GM20000 (cell line): ENCODE measurements at regions not wholly inside any gene's neighbourhood (a gene's known extent, or its start where the extent isn't known, plus 50 kb on each side); places are given as distances from the start of the nearest gene placed in this dataset.

Experiments
- DNase-seq: peaks from one replicate; pipeline ENCODE4 v3.0.0; 2012; ENCODE audit warnings: low spot score
- TF ChIP-seq, protein P1 (sequence below): IDR thresholded peaks from 2 replicates; pipeline ENCODE4 v1.5.1; 2012; ENCODE audit warnings: mild to moderate bottlenecking, control low read depth; ENCODE audit errors: extremely low read depth, missing control alignments

DNA sequence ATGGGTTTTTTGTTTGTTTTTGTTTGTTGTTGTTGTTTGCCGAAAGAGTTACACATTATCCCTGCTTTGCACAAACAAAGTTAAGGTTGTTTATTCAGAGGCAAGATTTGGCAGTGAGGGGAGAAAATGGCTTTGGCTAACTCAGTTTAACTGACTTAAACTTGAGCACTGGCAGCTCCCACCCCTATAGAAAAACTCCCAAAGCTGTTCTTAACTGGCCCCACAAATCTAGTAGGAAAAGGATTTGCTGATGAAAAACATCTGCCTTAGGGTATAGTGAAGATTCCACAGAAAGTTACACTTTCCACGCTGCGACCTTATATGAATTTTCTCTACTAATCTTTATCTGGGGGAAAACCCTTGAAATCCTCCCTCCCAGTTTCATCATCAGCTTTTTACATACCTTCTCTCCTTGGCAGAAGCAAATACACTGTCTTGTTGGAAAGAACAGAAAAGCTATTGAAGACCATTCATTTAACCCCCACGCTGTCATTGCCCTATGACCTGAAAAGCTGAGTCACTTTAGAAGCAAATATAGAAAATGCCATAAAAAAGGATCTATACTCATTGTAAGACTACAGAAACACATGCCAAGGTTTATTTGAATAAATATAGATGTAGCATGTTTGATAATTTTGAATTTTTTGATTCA, 551.7 kb downstream of the NR2F2 start:
- no peak for DNase-seq
- TF ChIP-seq, protein P1, sequence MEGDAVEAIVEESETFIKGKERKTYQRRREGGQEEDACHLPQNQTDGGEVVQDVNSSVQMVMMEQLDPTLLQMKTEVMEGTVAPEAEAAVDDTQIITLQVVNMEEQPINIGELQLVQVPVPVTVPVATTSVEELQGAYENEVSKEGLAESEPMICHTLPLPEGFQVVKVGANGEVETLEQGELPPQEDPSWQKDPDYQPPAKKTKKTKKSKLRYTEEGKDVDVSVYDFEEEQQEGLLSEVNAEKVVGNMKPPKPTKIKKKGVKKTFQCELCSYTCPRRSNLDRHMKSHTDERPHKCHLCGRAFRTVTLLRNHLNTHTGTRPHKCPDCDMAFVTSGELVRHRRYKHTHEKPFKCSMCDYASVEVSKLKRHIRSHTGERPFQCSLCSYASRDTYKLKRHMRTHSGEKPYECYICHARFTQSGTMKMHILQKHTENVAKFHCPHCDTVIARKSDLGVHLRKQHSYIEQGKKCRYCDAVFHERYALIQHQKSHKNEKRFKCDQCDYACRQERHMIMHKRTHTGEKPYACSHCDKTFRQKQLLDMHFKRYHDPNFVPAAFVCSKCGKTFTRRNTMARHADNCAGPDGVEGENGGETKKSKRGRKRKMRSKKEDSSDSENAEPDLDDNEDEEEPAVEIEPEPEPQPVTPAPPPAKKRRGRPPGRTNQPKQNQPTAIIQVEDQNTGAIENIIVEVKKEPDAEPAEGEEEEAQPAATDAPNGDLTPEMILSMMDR, result no peak

DNA sequence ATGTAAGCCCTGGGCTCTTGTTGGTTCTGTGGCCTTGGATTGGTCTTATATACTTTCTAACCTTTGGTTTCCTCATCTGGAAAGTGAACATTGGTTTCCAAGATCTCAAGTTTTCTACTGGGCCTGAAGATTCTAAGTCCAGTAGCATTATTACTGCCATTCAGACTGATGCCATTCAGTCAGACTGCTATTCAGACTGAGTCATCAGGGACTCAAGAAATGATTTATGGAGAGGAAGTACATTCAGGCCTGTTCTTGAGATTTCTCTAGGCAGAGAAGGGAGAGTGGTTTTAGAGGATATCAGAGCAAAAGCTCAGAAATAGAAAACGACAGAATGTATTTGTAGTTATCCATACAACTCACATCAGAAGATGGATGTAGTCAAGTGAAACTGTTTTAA, 557.2 kb downstream of the NR2F2 start:
- TF ChIP-seq, protein P1, result no peak
- DNase-seq, result no peak

DNA sequence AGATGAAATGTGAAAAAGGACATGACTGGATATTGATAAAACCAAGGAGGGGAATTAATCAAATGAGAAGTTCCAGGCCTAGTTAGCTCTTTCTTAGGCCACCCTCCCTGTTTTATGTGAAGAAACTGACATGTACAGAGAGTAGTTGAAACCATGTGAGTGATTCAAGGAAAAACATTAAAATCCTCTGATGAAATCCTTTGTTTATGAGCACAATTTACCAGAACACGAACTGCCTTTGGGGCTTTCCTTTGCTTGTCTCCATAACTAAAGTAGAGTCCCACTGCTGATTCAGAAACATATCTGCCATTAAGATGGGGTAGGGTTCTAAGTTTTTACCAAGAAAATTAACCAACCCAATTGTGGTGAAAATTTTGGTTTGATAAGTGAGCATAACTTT, 558.3 kb downstream of the NR2F2 start:
- TF ChIP-seq, protein P1, result no peak
- no peak for DNase-seq

DNA sequence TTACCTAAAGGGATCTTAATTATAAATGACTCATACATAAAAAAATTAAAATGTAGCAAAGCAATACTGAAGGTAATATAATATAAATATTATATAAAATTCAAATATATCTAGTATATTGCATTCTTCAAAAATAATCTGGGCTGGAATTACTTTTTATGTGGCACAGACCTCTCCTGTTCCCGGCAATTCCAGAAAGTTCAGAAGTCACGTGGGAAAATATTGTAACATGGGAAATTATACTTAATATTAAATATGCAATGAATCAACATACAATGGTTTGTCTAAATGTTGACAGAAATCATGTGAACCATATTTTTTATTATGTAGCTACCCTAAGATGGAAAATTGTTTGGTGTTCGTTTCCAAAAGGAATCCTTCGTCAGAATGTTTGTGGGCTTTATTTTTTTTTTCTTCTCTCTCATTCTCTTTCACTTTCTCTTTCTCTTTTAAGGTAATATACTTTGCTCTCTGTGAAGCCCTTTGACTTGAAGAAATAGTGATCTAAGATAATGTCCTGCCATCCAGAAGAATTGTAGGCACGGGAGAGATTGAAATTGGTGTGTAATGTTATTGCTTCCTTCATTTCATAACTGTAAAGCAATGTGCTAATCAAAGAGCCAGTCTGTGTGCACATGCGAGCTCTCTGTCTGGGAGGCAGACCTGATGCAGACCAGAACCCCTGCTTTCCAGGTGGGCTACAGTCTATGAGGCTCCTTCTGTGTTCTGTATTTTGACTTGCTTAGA, 559.4 kb downstream of the NR2F2 start:
- TF ChIP-seq, protein P1, result no peak
- peak; percentile 4 for DNase-seq

DNA sequence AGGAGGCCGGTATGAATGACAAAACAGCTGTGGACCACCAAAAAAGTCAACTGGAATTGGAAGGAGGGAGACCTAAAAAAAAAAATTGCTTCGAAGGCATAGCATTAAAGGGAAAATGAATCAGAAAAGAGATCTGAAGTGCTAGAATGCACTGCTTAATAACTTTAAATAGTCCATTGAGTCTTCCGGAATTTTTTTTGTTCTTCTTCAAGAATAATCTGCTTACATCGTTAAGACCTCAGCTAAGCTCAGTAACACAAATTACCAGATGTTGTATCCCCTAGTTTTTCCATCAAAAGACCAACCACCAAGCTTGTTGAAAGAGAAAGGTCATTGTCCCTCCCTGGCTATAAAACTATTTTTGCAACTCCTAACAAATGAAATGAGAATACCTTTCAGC, 560.5 kb downstream of the NR2F2 start:
- TF ChIP-seq, protein P1, result no peak
- no peak for DNase-seq

DNA sequence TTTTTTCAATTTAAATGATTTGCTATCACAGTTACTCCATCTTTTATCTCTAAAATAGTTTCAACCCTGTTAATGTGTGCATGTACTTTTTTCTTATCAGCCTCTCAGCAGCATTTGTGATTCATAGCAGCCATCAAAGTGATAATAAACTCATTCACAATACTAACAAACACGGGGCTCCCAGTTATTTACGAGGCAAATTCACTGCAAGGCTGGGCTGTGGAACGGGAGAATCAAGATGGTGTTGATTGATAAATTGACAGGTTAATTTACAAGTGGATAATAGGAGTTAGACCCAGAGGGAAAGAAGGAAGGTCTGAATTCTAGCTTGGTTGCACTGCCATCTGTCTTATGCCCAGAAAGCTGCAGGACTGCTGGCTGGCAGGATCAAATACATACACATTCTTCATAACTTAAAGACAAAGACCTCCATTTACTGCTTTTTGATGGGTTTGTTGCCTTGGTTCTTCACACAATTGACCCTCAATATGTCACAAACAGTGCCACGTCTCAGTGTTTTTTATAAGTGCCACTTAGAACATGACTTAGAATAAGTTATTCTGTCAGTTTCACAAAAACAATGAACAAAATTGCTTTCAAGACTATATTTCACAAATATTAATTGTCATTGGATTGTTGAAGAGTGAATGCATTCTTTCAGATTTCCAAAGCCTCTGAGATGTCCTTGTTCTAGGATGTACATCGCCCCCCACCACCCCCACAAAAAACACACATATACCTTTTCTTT, 562.8 kb downstream of the NR2F2 start:
- TF ChIP-seq, protein P1, result no peak
- peak; percentile 4 for DNase-seq

DNA sequence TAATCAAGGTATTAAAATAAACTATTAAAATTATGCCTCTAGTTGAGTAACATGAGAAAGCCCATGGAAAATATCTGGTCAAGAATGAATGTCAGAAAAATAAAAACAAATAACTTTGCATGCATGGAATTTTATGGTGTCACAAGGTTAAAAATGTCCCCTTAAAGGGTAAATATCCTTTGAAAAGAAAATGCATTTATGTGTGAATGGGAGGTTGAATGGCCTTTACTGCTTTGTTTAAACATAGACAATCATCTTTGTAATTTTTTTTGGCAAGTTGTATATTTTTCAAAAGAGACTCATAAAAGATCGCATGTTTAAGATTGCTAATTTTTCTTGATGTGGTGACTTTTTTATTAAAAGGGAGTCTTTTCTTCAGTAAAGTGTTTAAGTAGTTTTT, 564.2 kb downstream of the NR2F2 start:
- DNase-seq, result no peak
- TF ChIP-seq, protein P1, result no peak
